HG03520 (cell line): ENCODE measurements at regions not wholly inside any gene's neighbourhood (a gene's known extent, or its start where the extent isn't known, plus 50 kb on each side); places are given as distances from the start of the nearest gene placed in this dataset.
"Not testable (repeated sequence)": the region's sequence is repeated elsewhere in the genome, so short reads cannot be mapped to it uniquely, and the experiment has no call there.

Experiments used
- ATAC-seq: cut with Tn5 transposase; IDR thresholded peaks from one replicate; pipeline ENCODE4 v1.9.1; 2021; ENCODE audit warnings: mild to moderate bottlenecking, moderate library complexity; ENCODE audit not compliant: unreplicated experiment

GRCh38 chr7:34330308-34330707 lies 327.7 kb upstream of the NPSR1 start:
- no peak for ATAC-seq

- ATAC-seq: no peak
Observed at GRCh38 chr7:34331102-34331501, 326.9 kb upstream of the NPSR1 start.

- no peak for ATAC-seq
Observed at GRCh38 chr7:34332006-34332405, 326.0 kb upstream of the NPSR1 start.

GRCh38 chr7:34333184-34333583 lies 324.8 kb upstream of the NPSR1 start:
- no peak for ATAC-seq

- no peak for ATAC-seq
Observed at GRCh38 chr7:34333925-34334324, 324.1 kb upstream of the NPSR1 start.

GRCh38 chr7:34337163-34337562 lies 320.9 kb upstream of the NPSR1 start:
- no peak for ATAC-seq

- ATAC-seq: no peak
Observed at GRCh38 chr7:34338961-34339526, 319.0 kb upstream of the NPSR1 start.

- no peak for ATAC-seq
Observed at GRCh38 chr7:34341326-34341725, 316.7 kb upstream of the NPSR1 start.

- ATAC-seq: no peak
Observed at GRCh38 chr7:34342387-34342786, 315.6 kb upstream of the NPSR1 start.

- no peak for ATAC-seq
Observed at GRCh38 chr7:34343667-34344066, 314.4 kb upstream of the NPSR1 start.

- no peak for ATAC-seq
Observed at GRCh38 chr7:34354011-34354410, 304.0 kb upstream of the NPSR1 start.

GRCh38 chr7:34354899-34355298 lies 303.1 kb upstream of the NPSR1 start:
- ATAC-seq: no peak

- ATAC-seq: no peak
Observed at GRCh38 chr7:34357068-34357467, 300.9 kb upstream of the NPSR1 start.

GRCh38 chr7:34357946-34358345 lies 300.1 kb upstream of the NPSR1 start:
- no peak for ATAC-seq

- not testable (repeated sequence) for ATAC-seq
Observed at GRCh38 chr7:34358578-34358977, 299.4 kb upstream of the NPSR1 start.

GRCh38 chr7:34361663-34362250 lies 296.3 kb upstream of the NPSR1 start:
- no peak for ATAC-seq

- no peak for ATAC-seq
Observed at GRCh38 chr7:34362621-34363020, 295.4 kb upstream of the NPSR1 start.

- ATAC-seq: no peak
Observed at GRCh38 chr7:34364130-34364529, 293.9 kb upstream of the NPSR1 start.

GRCh38 chr7:34365011-34365410 lies 293.0 kb upstream of the NPSR1 start:
- no peak for ATAC-seq

- ATAC-seq: no peak
Observed at GRCh38 chr7:34365611-34366010, 292.4 kb upstream of the NPSR1 start.

- no peak for ATAC-seq
Observed at GRCh38 chr7:34371922-34372321, 286.1 kb upstream of the NPSR1 start.

GRCh38 chr7:34373940-34374339 lies 284.1 kb upstream of the NPSR1 start:
- no peak for ATAC-seq
